Gastroesophageal sphincter (tissue), 4 donors: ENCODE measurements at regions not wholly inside any gene's neighbourhood (a gene's known extent, or its start where the extent isn't known, plus 50 kb on each side); places are given as distances from the start of the nearest gene placed in this dataset.

Experiments
- ATAC-seq: fragments of 150-250 bp; one replicate; pipeline ENCODE4 v1.9.1; 2016; ENCODE audit warnings: mild to moderate bottlenecking, moderate library complexity
- H3K27ac ChIP-seq, 4 donors: fragments of 200-600 bp; sonication (generic) in 3 of 4; 1 replicate in 3 of 4; 2 replicates in 1 of 4; pipeline ENCODE4 v1.5.1; 2016 to 2019
- H3K27me3 ChIP-seq: fragments of 200-600 bp; sonication (generic); one replicate; pipeline ENCODE4 v1.5.1; 2019
- H3K36me3 ChIP-seq, 2 donors: fragments of 200-600 bp; sonication (generic); one replicate each; pipeline ENCODE4 v1.5.1; 2019; ENCODE audit warnings: control low read depth in 1 of 2
- H3K4me1 ChIP-seq, 3 donors: fragments of 200-600 bp; sonication (generic); 1 replicate in 2 of 3; 2 replicates in 1 of 3; pipeline ENCODE4 v1.5.1; 2016 to 2019; ENCODE audit warnings: control low read depth in 2 of 3
- H3K4me3 ChIP-seq, 2 donors: fragments of 200-600 bp; sonication (generic); one replicate each; pipeline ENCODE4 v1.5.1; 2019; ENCODE audit warnings: mild to moderate bottlenecking in 1 of 2, moderate library complexity in 1 of 2
- H3K9me3 ChIP-seq, 3 donors: fragments of 200-600 bp; sonication (generic); one replicate each; pipeline ENCODE4 v1.5.1; 2017 to 2019; ENCODE audit warnings: control low read depth in 2 of 3
- CTCF ChIP-seq, 4 experiments: fragments of 200-600 bp in 2 of 4; fragments of 450-650 bp in 2 of 4; sonication (generic) in 1 of 4; IDR thresholded peaks; one replicate each; pipeline ENCODE4 v1.5.1; 2017 to 2019; ENCODE audit warnings: antibody characterized with exemption in 4 of 4, mild to moderate bottlenecking in 2 of 4, moderate library complexity in 2 of 4
- EP300 ChIP-seq: sonication (generic); formaldehyde crosslinking; IDR thresholded peaks from one replicate; pipeline ENCODE4 v1.6.1; 2017; ENCODE audit warnings: antibody characterized with exemption, mild to moderate bottlenecking
- POLR2A ChIP-seq, 2 donors: fragments of 450-650 bp; IDR thresholded peaks; one replicate each; pipeline ENCODE4 v1.6.1; 2017; ENCODE audit warnings: antibody characterized with exemption in 2 of 2, mild to moderate bottlenecking in 2 of 2, moderate library complexity in 1 of 2
- POLR2AphosphoS5 ChIP-seq: sonication (generic); formaldehyde crosslinking; IDR thresholded peaks from one replicate; pipeline ENCODE4 v1.6.1; 2017; ENCODE audit warnings: antibody characterized with exemption
- WGBS, 2 donors: methylation state at CpG; one replicate each; pipeline ENCODE4 v1.1.5; 2018; ENCODE audit warnings: low coverage in 1 of 2; 5-methylcytosine and 5-hydroxymethylcytosine counted together

GRCh38 chr7:145216866-145217265, 381.0 kb upstream of the TPK1 start:
- Histone ChIP-seq H3K27ac (no peak overlapping the region), H3K4me1 (no peaks in the 10 kb centered on the region), H3K4me3 (no peak overlapping the region), H3K27me3 (no peaks in the 10 kb centered on the region), H3K36me3 (no peaks in the 10 kb centered on the region), H3K9me3 (no peaks in the 10 kb centered on the region)
- TF ChIP-seq CTCF (IDR thresholded peaks at IDR 0.05) (no peak), POLR2AphosphoS5 (no peak), EP300 (no peak)
- WGBS, 2 donors, result 41 to 59% methylated on average over 4 of the region's 4 CpGs
- ATAC-seq, result no peak

DNA sequence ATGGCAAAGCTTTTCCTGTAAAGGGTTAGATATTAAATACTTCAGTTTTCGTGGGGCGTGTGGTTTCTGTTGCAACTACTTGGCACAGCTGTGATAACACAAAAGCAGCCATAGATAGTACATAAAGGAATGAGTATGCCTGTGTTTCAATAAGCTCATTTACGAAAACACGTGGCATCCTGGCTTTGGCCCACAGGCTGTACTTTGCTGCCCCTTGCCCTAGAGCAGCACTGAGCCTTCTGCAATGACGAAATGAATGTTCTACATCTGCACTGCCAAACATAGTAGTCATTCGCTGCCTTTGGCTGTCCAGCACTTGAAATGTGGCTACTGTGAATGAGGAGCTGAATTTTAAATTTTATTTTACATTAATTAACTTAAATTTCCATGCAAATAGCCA, 376.2 kb upstream of the TPK1 start:
- Histone ChIP-seq H3K4me1 (no peaks in the 10 kb centered on the region), H3K36me3 (no peaks in the 10 kb centered on the region), H3K9me3 (no peaks in the 10 kb centered on the region), H3K27me3 (no peaks in the 10 kb centered on the region), H3K27ac (no peak overlapping the region), H3K4me3 (no peak overlapping the region)
- ATAC-seq, result no peak
- TF ChIP-seq POLR2AphosphoS5, result no peak
- 36 to 61% methylated on average over 6 of the region's 6 CpGs for WGBS, 2 donors

- Histone ChIP-seq H3K4me3 (no peak overlapping the region), H3K27me3 (no peaks in the 10 kb centered on the region), H3K9me3 (no peaks in the 10 kb centered on the region), H3K36me3 (no peaks in the 10 kb centered on the region), H3K27ac (no peak overlapping the region), H3K4me1 (no peaks in the 10 kb centered on the region)
- TF ChIP-seq CTCF (IDR thresholded peaks at IDR 0.05), result no peak
- TF ChIP-seq POLR2A (IDR thresholded peaks at IDR 0.05), result no peak
- no peak for TF ChIP-seq POLR2AphosphoS5
- TF ChIP-seq EP300, result no peak
- no peak for ATAC-seq
- WGBS, 2 donors, result 30 to 36% methylated on average over 2 of the region's 2 CpGs
Observed at GRCh38 chr7:145211211-145211610, 375.4 kb upstream of the TPK1 start.

DNA sequence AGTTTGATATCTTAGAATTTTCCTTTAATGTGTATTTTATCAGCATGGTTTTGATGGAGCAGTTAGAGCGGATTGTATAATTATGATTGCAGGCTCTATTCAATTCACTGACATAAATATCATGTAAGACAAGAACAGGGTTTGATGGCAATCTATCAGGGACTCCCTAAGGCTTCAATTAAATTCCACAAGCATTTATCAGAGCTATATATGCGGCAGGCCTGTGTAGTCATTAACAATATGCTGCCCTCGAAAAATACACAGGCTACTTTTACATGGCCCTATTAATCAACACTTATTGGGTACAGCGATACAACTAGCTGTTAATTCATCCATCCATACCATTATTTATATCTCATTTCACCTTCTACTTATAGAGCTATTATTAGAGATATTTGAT, 358.1 kb upstream of the TPK1 start:
- H3K9me3 ChIP-seq, result no peaks in the 10 kb centered on the region
- no peak for ATAC-seq
- no peaks in the 10 kb centered on the region for H3K4me1 ChIP-seq
- TF ChIP-seq EP300, result no peak
- TF ChIP-seq CTCF (IDR thresholded peaks at IDR 0.05), result no peak
- no peaks in the 10 kb centered on the region for H3K27me3 ChIP-seq
- H3K4me3 ChIP-seq, result no peak overlapping the region
- H3K36me3 ChIP-seq, result no peaks in the 10 kb centered on the region
- 82 to 83% methylated on average over 4 of the region's 4 CpGs for WGBS, 2 donors
- H3K27ac ChIP-seq, result no peak overlapping the region

- H3K36me3 ChIP-seq, result no peaks in the 10 kb centered on the region
- no peaks in the 10 kb centered on the region for H3K27me3 ChIP-seq
- no peaks in the 10 kb centered on the region for H3K9me3 ChIP-seq
- no peak for ATAC-seq
- H3K4me3 ChIP-seq, result no peak overlapping the region
- no peak overlapping the region for H3K27ac ChIP-seq
- TF ChIP-seq POLR2A (IDR thresholded peaks at IDR 0.05) (no peak), CTCF (IDR thresholded peaks at IDR 0.05) (no peak), EP300 (no peak), POLR2AphosphoS5 (no peak)
- H3K4me1 ChIP-seq, result no peaks in the 10 kb centered on the region
- 59 to 94% methylated on average over 2 of the region's 2 CpGs for WGBS, 2 donors
Observed at GRCh38 chr7:145184956-145185355, 349.1 kb upstream of the TPK1 start.

GRCh38 chr7:145183069-145183468, 347.2 kb upstream of the TPK1 start:
- Histone ChIP-seq H3K27ac (no peak overlapping the region), H3K36me3 (no peaks in the 10 kb centered on the region), H3K9me3 (no peaks in the 10 kb centered on the region), H3K27me3 (no peaks in the 10 kb centered on the region), H3K4me3 (no peak overlapping the region), H3K4me1 (no peaks in the 10 kb centered on the region)
- 36 to 46% methylated on average over 4 of the region's 4 CpGs for WGBS, 2 donors
- no peak for ATAC-seq
- no peak for TF ChIP-seq POLR2AphosphoS5
- TF ChIP-seq CTCF (IDR thresholded peaks at IDR 0.05), result no peak
- TF ChIP-seq POLR2A (IDR thresholded peaks at IDR 0.05), result no peak
